Esophagus squamous epithelium (tissue), 4 donors: ENCODE measurements at regions not wholly inside any gene's neighbourhood (a gene's known extent, or its start where the extent isn't known, plus 50 kb on each side); places are given as distances from the start of the nearest gene placed in this dataset.

Source experiments
- CTCF ChIP-seq, 6 experiments: fragments of 450-650 bp in 4 of 6; fragments of 200-600 bp in 2 of 6; sonication (generic) in 2 of 6; IDR thresholded peaks; one replicate each; pipeline ENCODE4 v1.5.1; 2016 to 2019; ENCODE audit warnings: antibody characterized with exemption in 6 of 6, mild to moderate bottlenecking in 4 of 6, moderate library complexity in 4 of 6
- POLR2A ChIP-seq, 4 donors: fragments of 450-650 bp; IDR thresholded peaks; one replicate each; pipeline ENCODE4 v1.6.1; 2017; ENCODE audit warnings: antibody characterized with exemption in 4 of 4, mild to moderate bottlenecking in 4 of 4, moderate library complexity in 3 of 4

DNA sequence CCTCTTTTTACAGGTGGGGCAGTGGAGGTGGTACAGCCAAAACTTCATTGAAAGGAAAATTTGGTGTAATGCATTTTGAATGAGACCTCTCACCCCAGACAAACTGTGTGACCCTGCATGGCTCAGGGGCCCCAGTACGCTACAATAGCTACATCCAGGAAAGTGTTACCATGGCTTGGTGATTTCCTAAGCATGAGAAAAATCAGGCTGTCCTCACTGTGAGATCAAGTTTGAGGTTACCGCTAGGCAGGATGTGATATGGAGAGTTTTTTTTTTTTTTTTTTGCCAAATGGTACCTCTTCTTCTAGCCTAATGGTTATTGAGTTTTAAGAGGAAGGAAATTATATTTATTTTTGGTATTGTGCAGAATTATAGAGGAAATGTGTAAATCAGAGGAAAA is 305.3 kb downstream of the CD83 start:
- no peak for TF ChIP-seq CTCF (IDR thresholded peaks at IDR 0.05)
- TF ChIP-seq POLR2A (IDR thresholded peaks at IDR 0.05) = no peak
